SW480 (cell line): ENCODE measurements at regions not wholly inside any gene's neighbourhood (a gene's known extent, or its start where the extent isn't known, plus 50 kb on each side); places are given as distances from the start of the nearest gene placed in this dataset.

Experiments
- DNase-seq: peaks from one replicate; pipeline ENCODE4 v3.0.0-alpha.2; 2016; ENCODE audit warnings: low spot score

DNA sequence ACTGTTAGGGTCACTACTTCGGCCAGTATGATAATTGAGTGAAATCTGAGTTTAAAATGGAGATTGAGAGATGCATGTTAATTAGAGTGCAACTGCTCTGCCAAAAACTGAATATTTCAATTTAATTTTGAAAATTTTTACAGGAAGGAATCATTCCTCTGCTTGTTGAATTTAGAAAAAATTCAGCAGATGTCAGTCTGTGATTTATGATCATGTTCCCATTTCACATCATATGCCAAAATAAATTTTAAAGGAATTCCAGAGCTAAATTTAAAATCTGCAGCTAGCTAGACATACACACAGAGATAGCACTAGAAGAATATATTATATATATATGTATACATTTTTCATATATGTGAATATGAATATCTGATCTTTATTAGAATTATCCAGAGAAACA is 797.6 kb upstream of the TMEM132C start:
- DNase-seq: no peak

DNA sequence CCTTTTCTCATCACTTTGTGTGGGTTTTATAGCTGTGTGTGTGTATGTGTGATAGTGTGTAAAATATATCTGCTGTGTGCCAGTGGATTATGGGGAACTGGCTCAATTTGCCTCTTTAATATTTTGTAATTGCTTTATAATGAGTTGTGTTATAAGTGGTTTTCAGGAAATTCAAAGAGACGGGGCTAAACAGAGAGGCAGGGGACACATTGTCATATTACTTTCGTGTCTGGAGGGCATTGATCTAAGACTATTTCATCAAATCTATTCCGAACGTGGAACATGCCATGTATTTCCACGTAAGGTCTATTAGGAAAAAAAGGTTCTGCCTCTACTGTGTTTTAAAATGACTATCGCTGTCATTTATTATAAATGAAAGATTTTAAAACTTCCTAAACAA is 793.2 kb upstream of the TMEM132C start:
- DNase-seq: no peak

- no peak for DNase-seq
These were observed 787.7 kb upstream of the TMEM132C start for GRCh38 chr12:127479256-127479655.

- no peak for DNase-seq
These were observed 786.1 kb upstream of the TMEM132C start for GRCh38 chr12:127480775-127481314.

GRCh38 chr12:127482950-127483349 is 784.0 kb upstream of the TMEM132C start:
- no peak for DNase-seq

DNA sequence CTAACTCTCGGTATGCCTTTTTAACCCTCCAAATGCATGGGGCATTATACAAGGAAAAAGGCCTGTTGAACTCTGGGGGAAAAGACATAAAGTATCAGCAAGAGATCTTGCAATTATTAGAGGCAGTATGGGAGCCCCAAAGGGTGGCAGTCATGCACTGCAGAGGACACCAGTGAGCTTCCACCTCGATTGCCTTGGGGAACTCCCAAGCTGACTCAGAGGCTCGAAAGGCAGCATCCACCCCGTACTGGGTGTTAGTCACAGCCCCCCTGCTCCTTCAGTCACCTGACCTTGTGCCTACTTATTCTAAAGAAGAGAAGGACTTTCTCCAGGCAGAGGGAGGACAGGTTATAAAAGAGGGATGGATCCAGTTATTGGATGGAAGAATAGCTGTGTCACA is 781.4 kb upstream of the TMEM132C start:
- peak; percentile 58 for DNase-seq

GRCh38 chr12:127487031-127487430 is 779.9 kb upstream of the TMEM132C start:
- DNase-seq: no peak

DNA sequence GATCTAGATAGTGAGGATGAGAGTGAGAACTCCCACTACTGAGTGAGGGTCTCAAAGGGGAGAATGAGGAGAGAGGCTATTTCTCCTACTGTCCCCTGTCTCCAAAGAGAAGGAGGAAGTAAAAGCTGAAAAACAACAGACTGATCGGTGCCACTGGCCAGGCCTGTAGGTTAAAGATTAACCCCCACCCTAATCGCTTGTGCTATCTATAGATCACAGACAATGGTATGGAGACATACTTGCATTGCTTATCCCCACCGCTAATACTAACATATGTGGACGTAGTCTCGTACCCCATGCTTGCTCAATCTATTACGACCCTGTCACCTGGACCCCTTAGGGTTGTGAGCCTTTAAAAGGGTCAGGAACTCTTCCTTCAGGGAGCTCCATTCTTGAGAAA is 777.9 kb upstream of the TMEM132C start:
- peak; percentile 16 for DNase-seq

GRCh38 chr12:127494961-127495915 is 771.7 kb upstream of the TMEM132C start:
- peak; percentile 5 for DNase-seq

DNA sequence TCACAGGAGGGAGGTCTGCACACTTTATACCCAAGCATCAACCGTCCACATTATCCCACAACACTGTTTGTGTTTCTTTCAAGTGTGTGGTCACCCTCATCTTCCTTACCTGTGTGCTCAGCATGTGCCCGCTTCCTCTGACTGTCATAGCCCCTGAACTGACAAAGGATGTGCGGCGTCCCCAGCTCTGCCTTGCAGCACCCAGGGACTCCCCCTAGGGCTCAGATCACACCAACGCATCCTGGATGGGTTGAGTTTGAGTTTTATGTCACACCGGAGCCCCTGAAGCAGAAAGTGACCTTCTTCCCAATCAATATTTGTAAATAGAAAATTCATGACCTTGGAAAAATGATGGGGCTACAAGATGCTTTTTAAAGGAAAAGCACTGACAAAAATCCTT is 770.7 kb upstream of the TMEM132C start:
- DNase-seq: no peak

GRCh38 chr12:127500512-127501035 is 766.4 kb upstream of the TMEM132C start:
- no peak for DNase-seq

DNA sequence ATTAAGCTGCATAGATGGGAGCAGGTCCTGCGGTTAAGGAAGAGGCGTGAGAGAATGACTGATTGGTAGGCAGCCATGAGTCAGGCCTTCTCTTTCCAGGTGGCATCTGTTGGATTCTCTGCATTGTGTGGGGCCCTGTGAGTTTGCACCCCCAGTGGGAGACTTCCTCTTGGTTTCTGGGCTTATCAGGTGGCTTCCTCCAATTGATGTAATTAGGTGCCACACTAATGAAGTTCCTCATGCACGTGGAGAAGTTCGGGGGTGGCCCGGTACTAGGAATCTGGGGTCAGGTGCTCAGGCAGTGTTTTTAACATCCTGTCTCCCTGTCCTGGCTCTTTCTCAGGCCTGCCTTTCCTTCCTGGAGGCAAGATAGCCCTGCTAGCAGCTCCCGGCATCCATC is 765.1 kb upstream of the TMEM132C start:
- no peak for DNase-seq

- no peak for DNase-seq
These were observed 763.7 kb upstream of the TMEM132C start for GRCh38 chr12:127503246-127503645.

GRCh38 chr12:127503996-127504395 is 763.0 kb upstream of the TMEM132C start:
- DNase-seq: peak; percentile 35

DNA sequence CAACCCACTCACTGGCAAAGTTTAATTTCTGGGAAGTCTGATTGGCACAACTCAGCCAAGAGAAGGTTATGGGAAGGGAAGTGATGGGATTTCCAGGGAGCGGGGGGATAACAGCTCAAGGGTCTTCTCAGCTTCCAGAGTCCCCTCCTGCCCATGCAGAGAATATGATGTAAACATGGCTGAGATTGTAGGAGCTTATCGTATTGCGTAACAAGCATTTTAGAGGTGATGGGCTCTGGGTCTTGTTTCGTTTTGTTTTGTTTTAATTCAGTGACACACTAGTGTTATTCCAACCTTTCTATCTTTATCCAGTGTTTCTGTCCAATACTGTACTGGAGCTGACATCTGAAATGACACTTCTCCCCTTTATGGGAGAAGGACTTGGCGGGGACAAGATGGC is 762.1 kb upstream of the TMEM132C start:
- DNase-seq: no peak

DNA sequence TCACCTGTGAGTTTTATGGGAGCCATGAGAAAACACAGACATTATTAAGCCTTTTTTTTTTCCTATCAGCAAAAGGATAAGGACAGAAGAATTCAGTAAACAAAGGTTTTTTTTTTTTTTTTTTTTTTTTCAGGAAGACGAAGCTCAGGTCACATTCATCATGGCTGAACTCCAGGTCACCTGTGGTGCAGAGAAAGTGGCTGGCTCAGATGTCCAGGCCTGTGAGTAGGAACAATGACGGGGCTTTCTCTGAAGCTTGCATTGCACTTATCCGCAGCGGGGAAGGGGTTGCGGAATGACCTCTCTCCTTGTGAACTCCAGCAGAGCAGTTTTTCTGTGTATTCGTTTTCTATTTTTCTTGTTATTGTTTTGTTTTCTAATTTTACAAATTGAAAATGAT is 759.6 kb upstream of the TMEM132C start:
- no peak for DNase-seq

DNA sequence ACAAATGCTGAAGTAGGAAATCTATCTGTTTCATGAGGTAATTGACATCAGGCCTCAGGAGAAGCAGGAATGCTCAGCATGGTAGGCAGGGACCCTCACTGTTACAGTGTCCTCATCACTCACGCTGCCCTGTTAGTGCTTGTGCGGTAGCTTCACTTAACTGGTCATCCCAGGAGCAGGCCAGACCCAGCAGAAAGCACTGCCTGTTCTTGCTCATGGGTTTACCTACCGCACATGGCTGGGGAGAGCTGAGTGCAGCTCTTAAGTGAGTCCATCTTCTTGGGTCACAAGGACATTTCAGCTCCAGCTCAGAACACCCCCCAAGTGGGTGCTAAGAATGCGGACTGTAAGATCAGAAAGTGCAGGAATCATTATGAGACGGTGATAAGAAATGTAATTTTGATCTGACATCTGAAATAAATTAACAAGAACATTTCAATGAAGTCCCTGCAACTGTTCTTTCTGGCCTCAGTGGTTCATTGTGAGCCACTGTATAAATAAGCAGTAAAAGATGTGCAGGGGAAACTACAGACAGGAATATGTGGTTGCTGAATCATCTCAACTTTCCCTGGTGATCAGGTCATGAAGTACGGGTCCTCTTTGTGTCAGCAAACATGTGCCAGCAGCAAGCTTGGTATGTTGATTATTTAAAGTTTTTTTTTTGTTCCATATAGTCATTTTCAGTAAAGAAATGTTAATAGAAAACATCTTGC is 757.7 kb upstream of the TMEM132C start:
- DNase-seq: no peak

DNA sequence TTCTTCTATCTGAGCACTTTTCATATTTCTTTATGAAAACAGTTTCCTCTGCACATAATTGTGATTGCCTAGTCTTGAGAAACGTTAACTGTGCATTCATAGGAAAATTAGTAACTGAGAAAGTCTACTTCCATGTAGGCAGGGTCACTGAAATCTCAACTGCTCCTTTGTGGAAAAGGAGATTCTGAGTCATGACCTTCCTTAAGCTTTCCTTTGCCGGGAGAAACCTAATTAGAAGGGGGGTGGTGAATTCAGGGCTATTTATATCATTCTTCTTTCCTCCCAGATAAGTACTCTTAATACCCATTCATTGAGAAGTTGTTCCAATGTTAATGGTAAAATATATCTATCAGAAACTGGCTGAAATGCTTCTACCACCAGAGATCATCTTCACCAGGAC is 751.0 kb upstream of the TMEM132C start:
- no peak for DNase-seq

DNA sequence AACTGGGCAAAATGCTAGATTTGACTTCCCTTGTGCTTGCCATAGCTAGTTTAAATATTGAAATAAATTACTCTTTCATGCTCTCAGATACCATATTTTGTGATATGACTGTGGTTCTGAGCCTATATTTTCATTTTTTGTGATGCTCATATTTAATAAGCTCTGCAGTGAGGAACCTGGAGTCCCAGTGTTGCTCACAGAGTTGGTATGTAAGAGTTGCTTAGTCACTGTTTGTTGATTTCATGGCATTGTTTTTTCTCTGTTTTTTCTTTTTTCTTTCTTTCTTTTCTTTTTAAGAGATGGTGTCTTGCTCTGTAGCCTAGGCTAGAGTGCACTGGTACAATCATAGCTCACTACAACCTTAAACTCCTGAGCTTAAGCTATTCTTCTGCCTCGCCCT is 750.5 kb upstream of the TMEM132C start:
- no peak for DNase-seq

DNA sequence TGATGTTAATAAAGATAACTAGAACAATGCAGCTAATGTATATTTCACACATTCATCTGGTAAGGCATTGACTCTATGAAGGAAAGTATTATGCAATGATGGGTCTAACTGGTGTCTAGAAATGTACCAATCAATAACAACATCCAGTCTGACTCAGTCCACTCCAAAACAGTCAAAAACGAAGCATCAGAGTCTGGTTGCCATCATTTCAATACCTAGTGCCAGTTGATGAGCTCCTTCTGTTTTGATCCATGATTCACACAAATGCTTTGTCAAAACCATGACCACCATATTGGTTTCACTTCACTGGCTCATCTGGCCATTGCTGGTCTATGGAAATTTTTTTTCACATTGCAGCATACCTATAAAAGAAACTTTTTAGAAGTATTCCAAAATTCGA is 747.2 kb upstream of the TMEM132C start:
- DNase-seq: no peak

DNA sequence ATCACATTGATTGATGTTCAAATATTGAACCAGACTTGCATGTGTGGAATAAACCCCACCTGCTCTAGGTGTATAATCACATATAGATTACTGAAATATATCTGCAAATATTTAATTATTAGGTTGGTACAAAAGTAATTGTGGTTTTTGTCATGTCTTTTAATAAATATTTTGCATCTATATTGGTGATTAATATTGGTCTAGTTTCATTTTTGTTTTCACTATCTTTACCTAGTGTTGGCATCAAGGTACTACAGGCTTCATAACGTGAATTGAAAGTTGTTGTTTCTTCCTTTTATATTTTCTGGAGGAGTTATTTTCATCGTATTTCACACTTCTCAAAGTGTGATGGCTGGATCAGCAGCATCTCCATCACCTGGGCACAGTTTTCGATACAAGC is 740.0 kb upstream of the TMEM132C start:
- no peak for DNase-seq

GRCh38 chr12:127528551-127528950 is 738.4 kb upstream of the TMEM132C start:
- no peak for DNase-seq

DNA sequence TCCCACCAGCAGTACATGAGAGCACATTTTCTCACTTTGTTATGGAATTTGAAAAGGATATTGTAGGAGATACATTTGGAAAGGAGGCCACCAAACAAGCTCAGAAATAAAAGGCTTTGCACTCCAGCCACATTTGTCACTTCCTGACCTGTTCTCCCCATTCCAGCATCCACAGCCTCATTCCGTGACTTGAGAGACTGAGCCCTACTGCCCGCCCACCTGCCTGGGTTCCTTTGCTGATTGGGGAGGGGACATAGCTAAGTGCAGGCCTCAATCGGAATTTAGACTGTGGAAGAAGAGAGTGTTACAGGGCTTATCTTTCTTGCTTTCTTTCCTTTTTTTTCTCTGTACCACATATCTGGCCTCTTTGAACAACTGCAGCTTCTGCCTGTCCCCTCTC is 735.4 kb upstream of the TMEM132C start:
- no peak for DNase-seq
